ENCODE measurements at regions not wholly inside any gene's neighbourhood (a gene's known extent, or its start where the extent isn't known, plus 50 kb on each side); places are given as distances from the start of the nearest gene placed in this dataset.

DNA sequence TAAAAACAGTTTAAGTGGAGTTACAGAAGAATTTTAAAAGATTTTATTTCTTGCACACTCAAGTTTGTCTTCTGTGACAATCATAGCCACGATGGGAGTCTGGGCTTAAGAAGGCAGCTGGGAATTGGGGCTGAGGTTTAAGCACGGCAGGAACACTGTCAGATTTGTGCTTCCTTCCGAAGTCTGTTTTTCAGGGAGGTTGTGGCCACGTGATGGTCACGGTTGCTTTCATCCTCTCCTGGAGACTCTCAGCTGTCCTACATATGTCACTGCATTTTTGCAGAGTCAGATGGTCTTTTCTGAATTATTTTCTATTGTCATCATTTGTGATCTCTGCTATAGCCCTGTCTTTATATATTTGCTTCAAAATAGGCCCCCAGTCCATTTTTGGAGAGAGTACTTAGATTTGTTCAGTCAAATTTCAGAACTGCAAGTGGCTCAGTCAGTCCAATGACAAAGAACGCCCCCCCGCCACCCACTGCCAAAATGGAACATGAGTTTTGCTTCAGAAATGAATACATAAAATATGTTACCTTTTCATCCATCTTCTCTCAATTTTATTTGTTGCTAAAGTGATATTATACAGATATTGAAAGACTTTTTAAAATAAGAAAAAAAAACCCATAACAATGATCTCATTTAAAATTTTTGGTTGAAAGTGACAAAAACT lies 111.8 kb upstream of the ZFP64 start:
- H3K9me3 ChIP-seq (replicated peaks; ENCODE audit: control insufficient read depth, insufficient read depth, low read length): no peaks in the 10 kb centered on the region
- no TSS peak for BruUV-seq (replicated peaks)
- H3K27ac ChIP-seq (ENCODE audit: control insufficient read depth, insufficient read depth): no peak overlapping the region
- H3K79me2 ChIP-seq (ENCODE audit: control insufficient read depth, insufficient read depth, low read length): no peaks in the 10 kb centered on the region
- no peak for FAIRE-seq
- no peak overlapping the region for H3K4me2 ChIP-seq (ENCODE audit: control insufficient read depth, insufficient read depth)
- ChIA-PET CTCF (no interaction called here), POLR2A (no interaction called here), SMC1A (ENCODE audit: uncharacterized antibody, unreplicated experiment) (no interaction called here), RAD21 (ENCODE audit: unreplicated experiment) (no interaction called here)
- H3K9ac ChIP-seq (ENCODE audit: control insufficient read depth, insufficient read depth, low read length): no peak overlapping the region
- H3K4me3 ChIP-seq: no peak overlapping the region
- H4K20me1 ChIP-seq (ENCODE audit: control insufficient read depth, insufficient read depth): no peaks in the 10 kb centered on the region
- no peak for TF ChIP-seq RFX5 (IDR thresholded peaks at IDR 0.05; ENCODE audit: low read depth, low read length)
- TF ChIP-seq TCF3 (IDR thresholded peaks at IDR 0.05; ENCODE audit: borderline replicate concordance, insufficient read depth, low read depth, low read length): no peak
- TF ChIP-seq, protein P1, sequence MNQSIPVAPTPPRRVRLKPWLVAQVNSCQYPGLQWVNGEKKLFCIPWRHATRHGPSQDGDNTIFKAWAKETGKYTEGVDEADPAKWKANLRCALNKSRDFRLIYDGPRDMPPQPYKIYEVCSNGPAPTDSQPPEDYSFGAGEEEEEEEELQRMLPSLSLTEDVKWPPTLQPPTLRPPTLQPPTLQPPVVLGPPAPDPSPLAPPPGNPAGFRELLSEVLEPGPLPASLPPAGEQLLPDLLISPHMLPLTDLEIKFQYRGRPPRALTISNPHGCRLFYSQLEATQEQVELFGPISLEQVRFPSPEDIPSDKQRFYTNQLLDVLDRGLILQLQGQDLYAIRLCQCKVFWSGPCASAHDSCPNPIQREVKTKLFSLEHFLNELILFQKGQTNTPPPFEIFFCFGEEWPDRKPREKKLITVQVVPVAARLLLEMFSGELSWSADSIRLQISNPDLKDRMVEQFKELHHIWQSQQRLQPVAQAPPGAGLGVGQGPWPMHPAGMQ (IDR thresholded peaks at IDR 0.05; ENCODE audit: borderline replicate concordance): no peak
- no peak for TF ChIP-seq POLR2A (IDR thresholded peaks at IDR 0.05; ENCODE audit: low read depth, low read length)
- no peak for TF ChIP-seq MEF2A (IDR thresholded peaks at IDR 0.05; ENCODE audit: insufficient read depth, low read depth, low read length)
- TF ChIP-seq PAX8 (IDR thresholded peaks at IDR 0.05): no peak
- TF ChIP-seq, protein P2, sequence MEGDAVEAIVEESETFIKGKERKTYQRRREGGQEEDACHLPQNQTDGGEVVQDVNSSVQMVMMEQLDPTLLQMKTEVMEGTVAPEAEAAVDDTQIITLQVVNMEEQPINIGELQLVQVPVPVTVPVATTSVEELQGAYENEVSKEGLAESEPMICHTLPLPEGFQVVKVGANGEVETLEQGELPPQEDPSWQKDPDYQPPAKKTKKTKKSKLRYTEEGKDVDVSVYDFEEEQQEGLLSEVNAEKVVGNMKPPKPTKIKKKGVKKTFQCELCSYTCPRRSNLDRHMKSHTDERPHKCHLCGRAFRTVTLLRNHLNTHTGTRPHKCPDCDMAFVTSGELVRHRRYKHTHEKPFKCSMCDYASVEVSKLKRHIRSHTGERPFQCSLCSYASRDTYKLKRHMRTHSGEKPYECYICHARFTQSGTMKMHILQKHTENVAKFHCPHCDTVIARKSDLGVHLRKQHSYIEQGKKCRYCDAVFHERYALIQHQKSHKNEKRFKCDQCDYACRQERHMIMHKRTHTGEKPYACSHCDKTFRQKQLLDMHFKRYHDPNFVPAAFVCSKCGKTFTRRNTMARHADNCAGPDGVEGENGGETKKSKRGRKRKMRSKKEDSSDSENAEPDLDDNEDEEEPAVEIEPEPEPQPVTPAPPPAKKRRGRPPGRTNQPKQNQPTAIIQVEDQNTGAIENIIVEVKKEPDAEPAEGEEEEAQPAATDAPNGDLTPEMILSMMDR (IDR thresholded peaks at IDR 0.05 in 2 of 3, conservative IDR thresholded peaks at IDR 0.05 in 1 of 3; ENCODE audit: control insufficient read depth in 2 of 3, extremely low read depth in 1 of 3, insufficient read depth in 1 of 3, low read depth in 3 of 3, low read length in 3 of 3): no peak
- TF ChIP-seq RAD21 (IDR thresholded peaks at IDR 0.05; ENCODE audit: insufficient read depth, low read depth, low read length): no peak
- TF ChIP-seq RAD51 (IDR thresholded peaks at IDR 0.05): no peak
- no peak for TF ChIP-seq SPI1 (IDR thresholded peaks at IDR 0.05; ENCODE audit: borderline replicate concordance, insufficient read depth, low read depth, low read length)
- TF ChIP-seq TCF7 (IDR thresholded peaks at IDR 0.05; ENCODE audit: borderline replicate concordance): no peak
- TF ChIP-seq, protein P3, sequence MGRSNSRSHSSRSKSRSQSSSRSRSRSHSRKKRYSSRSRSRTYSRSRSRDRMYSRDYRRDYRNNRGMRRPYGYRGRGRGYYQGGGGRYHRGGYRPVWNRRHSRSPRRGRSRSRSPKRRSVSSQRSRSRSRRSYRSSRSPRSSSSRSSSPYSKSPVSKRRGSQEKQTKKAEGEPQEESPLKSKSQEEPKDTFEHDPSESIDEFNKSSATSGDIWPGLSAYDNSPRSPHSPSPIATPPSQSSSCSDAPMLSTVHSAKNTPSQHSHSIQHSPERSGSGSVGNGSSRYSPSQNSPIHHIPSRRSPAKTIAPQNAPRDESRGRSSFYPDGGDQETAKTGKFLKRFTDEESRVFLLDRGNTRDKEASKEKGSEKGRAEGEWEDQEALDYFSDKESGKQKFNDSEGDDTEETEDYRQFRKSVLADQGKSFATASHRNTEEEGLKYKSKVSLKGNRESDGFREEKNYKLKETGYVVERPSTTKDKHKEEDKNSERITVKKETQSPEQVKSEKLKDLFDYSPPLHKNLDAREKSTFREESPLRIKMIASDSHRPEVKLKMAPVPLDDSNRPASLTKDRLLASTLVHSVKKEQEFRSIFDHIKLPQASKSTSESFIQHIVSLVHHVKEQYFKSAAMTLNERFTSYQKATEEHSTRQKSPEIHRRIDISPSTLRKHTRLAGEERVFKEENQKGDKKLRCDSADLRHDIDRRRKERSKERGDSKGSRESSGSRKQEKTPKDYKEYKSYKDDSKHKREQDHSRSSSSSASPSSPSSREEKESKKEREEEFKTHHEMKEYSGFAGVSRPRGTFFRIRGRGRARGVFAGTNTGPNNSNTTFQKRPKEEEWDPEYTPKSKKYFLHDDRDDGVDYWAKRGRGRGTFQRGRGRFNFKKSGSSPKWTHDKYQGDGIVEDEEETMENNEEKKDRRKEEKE (IDR thresholded peaks at IDR 0.05): no peak
- TF ChIP-seq KAT2A (conservative IDR thresholded peaks at IDR 0.05; ENCODE audit: control insufficient read depth, low read depth, low read length): no peak
- no peak for TF ChIP-seq SREBF2 (IDR thresholded peaks at IDR 0.05; ENCODE audit: low read length)
- TF ChIP-seq NFIC (IDR thresholded peaks at IDR 0.05; ENCODE audit: low read depth, low read length): no peak
- TF ChIP-seq, protein P4, sequence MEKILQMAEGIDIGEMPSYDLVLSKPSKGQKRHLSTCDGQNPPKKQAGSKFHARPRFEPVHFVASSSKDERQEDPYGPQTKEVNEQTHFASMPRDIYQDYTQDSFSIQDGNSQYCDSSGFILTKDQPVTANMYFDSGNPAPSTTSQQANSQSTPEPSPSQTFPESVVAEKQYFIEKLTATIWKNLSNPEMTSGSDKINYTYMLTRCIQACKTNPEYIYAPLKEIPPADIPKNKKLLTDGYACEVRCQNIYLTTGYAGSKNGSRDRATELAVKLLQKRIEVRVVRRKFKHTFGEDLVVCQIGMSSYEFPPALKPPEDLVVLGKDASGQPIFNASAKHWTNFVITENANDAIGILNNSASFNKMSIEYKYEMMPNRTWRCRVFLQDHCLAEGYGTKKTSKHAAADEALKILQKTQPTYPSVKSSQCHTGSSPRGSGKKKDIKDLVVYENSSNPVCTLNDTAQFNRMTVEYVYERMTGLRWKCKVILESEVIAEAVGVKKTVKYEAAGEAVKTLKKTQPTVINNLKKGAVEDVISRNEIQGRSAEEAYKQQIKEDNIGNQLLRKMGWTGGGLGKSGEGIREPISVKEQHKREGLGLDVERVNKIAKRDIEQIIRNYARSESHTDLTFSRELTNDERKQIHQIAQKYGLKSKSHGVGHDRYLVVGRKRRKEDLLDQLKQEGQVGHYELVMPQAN (conservative IDR thresholded peaks at IDR 0.05): no peak
- no peak for TF ChIP-seq SP1 (IDR thresholded peaks at IDR 0.05; ENCODE audit: low read depth, low read length)
- no peaks in the 10 kb centered on the region for H3K36me3 ChIP-seq (ENCODE audit: control insufficient read depth in 2 of 2, insufficient read depth in 2 of 2, low read length in 1 of 2)
- intact Hi-C loops (cut with micrococcal nuclease; ENCODE audit: unreplicated experiment): no loop called here
- H2AFZ ChIP-seq (ENCODE audit: control insufficient read depth, low read depth, low read length): no peak overlapping the region
- ATAC-seq: no peak
- in situ Hi-C loops (cut with MboI): no loop called here
- no peak for DNase-seq (ENCODE audit: low read depth, low spot score)
- no peaks in the 10 kb centered on the region; a peak in 1 of 4 replicates for H3K27me3 ChIP-seq (replicated peaks in 1 of 2; ENCODE audit: control insufficient read depth in 2 of 2, insufficient read depth in 2 of 2, low read length in 1 of 2)
- H3K4me1 ChIP-seq (ENCODE audit: control insufficient read depth, insufficient read depth, low read length): no peaks in the 10 kb centered on the region
- 22% methylated on average over 7 of the region's 7 CpGs for whole genome bisulfite sequencing (ENCODE audit: insufficient coverage, insufficient replicate concordance, low lambda C conversion rate, missing lambda C conversion rate)

Data from GM12878 (cell line).